ENCODE measurements at regions not wholly inside any gene's neighbourhood (a gene's known extent, or its start where the extent isn't known, plus 50 kb on each side); places are given as distances from the start of the nearest gene placed in this dataset.
"Not testable (repeated sequence)": the region's sequence is repeated elsewhere in the genome, so short reads cannot be mapped to it uniquely, and the experiment has no call there.

DNA sequence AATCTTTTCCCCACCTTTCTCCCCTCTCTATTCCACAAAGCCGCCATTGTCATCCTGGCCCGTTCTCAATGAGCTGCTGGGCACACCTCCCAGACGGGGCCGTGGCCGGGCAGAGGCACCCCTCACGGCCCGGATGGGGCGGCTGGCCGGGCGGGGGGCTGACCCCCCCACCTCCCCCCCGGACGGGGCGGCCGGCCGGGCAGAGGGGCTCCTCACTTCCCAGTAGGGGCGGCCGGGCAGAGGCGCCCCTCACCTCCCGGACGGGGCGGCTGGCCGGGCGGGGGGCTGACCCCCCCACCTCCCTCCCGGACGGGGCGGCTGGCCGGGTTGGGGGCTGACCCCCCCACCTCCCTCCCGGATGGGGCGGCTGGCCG, 85.6 kb downstream of the OR2B2 start:
- DNase-seq (ENCODE audit: low read depth), result not testable (repeated sequence)

DNA sequence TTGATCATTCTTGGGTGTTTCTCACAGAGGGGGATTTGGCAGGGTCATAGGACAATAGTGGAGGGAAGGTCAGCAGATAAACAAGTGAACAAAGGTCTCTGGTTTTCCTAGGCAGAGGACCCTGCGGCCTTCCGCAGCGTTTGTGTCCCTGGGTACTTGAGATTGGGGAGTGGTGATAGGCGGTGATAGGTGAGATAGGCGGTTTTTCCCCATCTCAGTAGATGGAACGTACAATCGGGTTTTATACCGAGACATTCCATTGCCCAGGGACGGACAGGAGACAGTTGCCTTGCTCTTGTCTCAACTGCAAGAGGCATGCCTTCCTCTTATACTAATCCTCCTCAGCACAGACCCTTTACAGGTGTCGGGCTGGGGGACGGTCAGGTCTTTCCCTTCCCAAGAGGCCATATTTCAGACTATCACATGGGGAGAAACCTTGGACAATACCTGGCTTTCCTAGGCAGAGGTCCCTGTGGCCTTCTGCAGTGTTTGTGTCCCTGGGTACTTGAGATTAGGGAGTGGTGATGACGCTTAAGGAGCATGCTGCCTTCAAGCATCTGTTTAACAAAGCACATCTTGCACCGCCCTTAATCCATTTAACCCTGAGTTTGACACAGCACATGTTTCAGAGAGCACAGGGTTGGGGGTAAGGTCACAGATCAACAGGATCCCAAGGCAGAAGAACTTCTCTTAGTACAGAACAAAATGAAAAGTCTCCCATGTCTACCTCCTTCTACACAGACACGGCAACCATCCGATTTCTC, 86.2 kb downstream of the OR2B2 start:
- DNase-seq (ENCODE audit: low read depth), result not testable (repeated sequence)

DNA sequence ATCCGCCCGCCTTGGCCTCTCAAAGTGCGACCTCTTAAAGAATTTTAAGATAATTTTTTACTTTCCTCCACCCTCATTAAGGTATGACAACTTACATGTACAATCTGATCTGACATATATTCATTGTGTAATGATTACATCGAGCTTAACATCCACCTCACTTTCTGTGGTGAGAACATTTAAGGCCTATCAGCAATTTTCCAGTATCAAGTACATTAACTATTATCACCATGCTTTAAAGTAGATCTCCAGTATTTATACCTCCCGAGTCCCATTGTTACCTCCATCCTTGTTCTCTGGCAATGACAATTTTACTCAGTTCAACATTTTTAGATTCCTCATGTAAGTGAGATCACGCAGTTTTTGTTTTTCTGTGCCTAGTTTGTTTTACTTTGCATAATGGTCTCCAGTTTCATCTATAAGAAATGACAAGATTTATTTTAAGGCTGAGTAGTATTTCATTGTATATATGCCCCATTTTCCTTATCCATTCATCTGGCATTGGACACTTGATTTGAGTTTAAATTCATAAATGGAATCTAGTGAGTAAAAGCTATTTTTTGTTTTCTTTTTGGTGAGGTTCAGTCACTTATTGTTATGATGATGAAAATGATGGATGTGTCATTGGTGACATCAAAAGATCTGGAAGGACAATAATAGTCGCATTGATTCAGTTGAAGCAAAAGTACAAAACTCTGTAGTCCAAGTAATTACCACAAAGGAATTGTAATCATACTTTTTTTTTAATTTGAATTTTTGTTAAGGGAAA, 87.0 kb downstream of the OR2B2 start:
- no peak for DNase-seq (ENCODE audit: low read depth)

DNA sequence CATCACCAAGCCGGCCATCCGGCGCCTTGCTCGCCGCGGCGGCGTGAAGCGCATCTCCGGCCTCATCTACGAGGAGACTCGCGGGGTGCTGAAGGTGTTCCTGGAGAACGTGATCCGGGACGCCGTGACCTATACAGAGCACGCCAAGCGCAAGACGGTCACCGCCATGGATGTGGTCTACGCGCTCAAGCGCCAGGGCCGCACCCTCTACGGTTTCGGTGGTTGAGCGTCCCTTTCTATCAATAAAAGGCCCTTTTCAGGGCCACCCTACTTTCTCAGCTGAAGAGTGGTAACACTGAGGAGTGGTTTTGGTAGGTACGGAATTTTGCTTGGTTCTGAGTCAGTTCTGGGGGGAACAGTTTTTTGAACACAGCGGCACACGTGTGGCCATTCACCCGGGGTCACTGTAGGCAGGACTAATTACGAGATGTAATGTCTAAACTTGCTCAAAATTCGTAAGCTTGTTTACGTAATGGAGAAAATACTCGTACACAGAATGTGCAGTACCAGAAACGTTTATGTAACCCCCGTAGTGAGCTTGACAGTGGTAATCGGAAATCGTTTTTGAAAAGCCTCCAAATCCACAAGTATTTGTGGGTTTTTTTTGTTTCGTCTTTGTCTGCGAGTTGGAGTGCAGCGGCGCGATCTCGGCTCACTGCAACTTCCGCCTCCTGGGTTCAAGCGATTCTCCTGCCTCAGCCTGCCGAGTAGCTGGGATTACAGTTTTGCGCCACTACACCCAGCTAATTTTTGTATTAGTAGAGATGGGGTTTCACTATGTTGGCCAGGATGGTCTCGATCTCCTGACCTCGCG, 87.8 kb downstream of the OR2B2 start:
- not testable (repeated sequence) for DNase-seq (ENCODE audit: low read depth)

DNA sequence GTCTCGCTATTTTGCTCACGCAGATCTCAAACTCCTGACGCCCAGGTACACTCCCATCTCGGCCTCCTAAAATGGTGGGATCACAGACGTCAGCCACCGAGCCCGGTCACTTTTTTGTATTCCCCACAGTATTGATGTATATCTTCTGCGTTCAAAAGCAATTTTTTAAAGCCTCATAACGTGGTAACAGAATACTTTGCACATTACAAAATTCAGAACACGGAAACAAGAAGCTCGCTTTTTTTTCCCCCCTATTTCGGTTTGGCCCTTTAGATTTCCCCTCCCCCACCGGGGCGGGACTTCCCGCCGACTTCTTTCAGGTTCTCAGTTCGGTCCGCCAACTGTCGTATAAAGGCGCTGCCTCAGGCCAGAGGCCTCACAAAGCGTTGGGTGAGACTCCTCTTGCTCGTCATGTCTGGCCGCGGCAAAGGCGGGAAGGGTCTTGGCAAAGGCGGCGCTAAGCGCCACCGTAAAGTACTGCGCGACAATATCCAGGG, 88.4 kb downstream of the OR2B2 start:
- DNase-seq (ENCODE audit: low read depth), result peak; percentile 41

DNA sequence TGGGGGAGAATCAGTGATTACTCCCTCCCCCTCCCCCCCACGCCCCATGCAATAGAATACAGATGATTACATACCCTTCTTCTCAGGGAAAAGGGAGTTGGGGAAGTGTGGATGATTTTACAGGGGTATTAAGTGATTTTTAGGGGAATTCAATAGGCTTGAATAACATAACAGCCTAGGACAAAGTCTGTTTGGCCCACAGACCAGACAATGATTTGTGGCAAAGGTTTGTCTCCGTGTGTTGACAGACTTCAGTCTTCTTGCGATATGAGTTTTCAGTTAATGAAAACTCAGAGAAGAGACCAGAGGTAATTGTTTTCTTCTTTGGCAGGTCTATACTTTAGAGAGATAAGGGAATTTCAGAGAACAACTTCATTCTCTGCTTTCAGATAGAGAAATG, 95.3 kb downstream of the OR2B2 start:
- no peak for DNase-seq (ENCODE audit: low read depth)

DNA sequence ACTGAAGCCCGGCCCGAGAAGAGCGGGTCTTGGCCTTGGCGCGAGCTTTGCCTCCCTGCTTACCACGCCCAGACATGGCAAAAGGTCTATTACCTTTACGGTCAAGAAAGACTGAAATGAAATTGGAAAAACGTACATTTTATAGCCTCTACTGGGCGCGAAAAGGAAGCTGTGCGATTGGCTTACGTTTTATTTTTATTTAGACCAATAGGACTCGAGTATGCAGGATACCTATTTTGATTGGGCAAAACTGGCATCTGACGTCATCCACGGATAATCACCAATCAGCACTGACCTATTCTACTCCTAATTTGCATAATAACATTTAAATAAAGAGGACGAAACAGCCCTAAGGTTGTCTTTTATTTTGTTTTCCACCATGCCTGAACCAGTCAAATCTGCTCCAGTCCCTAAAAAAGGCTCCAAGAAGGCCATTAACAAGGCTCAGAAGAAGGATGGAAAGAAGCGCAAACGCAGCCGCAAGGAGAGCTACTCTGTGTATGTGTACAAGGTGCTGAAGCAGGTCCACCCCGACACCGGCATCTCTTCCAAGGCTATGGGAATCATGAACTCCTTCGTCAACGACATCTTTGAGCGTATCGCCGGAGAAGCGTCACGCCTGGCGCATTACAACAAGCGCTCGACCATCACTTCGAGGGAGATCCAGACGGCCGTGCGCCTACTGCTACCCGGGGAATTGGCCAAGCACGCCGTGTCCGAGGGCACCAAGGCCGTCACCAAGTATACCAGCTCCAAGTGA, 97.4 kb downstream of the OR2B2 start:
- peak; percentile 58 for DNase-seq (ENCODE audit: low read depth)

DNA sequence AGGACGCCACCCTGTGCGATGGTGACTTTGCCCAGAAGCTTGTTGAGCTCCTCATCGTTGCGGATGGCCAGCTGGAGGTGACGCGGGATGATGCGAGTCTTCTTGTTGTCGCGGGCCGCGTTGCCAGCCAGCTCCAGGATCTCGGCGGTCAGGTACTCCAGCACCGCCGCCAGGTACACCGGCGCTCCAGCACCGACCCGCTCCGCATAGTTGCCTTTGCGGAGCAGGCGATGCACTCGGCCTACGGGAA, 97.9 kb downstream of the OR2B2 start:
- not testable (repeated sequence) for DNase-seq (ENCODE audit: low read depth)

DNA sequence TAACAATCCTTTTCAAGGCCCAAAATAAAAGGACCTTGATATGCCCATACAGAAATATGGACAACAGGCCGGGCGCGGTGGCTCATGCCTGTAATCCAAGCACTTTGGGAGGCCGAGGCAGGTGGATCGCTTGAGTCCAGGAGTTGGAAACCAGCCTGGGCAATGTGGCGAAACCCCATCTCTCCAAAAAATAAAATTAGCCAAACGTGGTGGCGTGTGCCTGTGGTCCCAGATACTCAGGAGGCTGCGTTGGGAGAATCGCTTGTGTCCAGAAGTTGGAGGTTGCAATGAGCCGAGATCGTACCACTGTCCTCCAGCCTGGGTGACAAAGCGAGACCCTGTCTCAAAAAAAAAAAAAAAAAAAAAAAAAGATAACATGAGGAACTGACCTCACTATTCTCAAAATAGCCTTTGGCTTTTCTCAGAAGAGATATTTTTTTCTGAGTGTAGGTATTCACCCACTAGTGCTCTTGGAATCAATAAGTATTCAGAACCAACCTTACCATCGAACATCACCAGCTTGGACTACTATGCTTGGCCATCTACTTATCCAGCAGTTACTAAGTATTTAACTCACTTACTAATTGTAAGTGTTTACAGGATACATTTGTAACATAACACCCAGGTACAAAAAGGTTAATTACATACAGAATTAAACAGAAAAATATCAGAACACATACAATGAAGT, 99.2 kb downstream of the OR2B2 start:
- no peak for DNase-seq (ENCODE audit: low read depth)

DNA sequence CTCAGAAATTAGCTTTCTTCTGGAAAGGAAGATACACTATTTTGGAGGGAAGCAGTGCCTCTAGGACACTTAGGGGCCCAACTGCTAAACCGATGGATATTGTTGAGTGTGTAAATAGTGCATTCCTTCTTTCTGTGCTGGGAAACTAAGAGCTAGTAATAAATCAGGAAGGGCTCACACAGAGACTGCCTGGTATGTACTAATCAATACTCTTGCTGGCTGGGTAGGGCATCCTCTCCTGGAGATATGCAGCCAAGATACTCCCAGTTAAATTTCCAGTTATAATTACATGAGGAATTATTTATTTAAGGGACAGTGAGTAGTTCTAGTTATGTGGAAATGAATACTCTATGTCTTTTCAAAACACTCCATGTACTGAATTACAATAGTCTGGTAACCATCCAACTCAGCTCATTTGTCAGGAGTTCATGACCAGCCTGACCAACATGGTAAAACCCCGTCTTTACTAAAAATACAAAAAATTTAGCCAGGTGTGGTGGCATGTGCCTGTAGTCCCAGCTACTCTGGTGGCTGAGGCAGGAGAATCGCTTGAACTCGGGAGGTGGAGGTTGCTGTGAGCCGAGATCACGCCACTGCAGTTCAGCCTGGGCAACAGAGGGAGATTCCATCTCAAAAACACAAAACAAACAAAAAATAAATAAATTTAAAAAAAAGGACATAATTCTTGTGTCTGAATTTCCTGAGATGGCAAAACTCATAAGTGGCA, 100.0 kb downstream of the OR2B2 start:
- no peak for DNase-seq (ENCODE audit: low read depth)

DNA sequence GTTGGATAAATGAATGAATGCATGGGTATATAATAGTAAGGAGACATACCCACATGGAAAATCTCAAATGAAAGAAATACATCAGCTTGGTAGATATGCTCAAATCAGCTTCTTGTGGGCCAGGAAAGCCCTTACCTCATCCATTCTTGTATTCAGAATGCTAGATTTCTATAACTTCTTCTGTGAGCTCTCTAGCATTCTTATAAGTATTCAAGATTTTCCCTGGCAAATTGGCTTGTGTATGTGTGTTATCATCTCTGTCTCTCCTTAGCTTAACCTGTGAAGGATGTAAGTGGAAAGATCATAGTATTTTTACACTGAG, 100.8 kb downstream of the OR2B2 start:
- no peak for DNase-seq (ENCODE audit: low read depth)

DNA sequence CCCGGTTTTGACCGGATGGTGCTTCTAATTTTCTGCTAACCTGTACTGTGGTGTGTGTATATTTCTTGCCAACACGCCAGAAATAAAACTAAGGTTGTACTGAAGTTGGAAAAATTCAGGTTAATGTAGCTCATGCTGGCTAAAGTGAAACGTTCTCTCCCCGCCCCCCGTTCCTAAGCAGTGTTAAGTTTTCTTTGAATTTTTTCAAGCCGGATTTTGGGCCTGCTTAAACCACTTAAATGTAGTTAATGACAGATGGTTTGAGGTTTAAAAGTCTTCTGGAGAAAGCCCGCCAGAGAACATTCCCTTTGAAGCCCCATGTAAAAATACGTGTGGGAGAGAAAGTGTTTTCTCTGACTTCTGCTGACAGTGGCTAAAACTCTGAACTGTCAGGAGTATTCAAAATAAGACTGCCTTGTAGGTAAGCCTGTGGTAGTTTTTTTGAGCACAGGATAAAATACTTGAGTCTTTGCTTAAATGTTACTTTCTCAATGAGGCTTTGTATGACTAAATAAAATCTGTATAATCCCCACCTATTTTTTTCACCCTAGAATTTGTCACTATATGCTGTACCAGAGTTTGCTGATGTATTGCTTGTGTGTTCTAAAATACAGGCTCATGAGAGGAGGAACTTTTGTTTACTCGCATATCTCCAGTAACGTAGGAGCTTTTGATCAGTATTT, 101.3 kb downstream of the OR2B2 start:
- DNase-seq (ENCODE audit: low read depth), result no peak

DNA sequence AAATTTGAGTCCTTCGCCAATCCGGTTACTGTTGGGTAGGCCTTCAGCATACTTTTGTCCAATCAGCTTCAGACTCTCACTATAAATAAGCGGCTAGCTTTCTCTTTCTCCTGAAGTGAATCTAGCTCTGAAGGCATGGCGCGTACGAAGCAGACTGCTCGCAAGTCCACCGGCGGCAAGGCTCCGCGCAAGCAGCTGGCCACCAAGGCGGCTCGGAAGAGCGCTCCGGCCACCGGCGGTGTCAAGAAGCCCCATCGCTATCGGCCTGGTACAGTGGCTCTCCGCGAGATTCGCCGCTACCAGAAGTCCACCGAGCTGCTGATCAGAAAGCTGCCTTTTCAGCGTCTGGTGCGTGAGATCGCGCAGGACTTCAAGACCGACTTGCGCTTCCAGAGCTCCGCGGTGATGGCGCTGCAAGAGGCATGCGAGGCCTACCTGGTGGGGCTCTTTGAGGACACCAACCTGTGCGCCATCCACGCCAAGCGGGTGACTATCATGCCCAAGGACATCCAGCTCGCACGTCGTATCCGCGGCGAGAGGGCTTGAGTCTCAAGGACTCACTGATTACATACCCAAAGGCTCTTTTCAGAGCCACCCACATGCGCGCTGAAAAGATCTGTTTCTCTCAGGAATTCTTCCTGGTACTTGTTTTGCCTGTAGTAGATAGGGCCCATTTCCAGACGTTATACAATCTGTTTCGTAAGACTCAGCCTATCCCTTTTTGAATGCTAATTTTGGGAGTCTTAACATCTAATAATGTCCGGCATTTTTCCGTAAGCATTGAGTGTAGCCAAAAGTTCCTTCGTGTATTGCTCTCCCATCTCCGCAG, 102.0 kb downstream of the OR2B2 start:
- DNase-seq (ENCODE audit: low read depth), result peak; percentile 60

DNA sequence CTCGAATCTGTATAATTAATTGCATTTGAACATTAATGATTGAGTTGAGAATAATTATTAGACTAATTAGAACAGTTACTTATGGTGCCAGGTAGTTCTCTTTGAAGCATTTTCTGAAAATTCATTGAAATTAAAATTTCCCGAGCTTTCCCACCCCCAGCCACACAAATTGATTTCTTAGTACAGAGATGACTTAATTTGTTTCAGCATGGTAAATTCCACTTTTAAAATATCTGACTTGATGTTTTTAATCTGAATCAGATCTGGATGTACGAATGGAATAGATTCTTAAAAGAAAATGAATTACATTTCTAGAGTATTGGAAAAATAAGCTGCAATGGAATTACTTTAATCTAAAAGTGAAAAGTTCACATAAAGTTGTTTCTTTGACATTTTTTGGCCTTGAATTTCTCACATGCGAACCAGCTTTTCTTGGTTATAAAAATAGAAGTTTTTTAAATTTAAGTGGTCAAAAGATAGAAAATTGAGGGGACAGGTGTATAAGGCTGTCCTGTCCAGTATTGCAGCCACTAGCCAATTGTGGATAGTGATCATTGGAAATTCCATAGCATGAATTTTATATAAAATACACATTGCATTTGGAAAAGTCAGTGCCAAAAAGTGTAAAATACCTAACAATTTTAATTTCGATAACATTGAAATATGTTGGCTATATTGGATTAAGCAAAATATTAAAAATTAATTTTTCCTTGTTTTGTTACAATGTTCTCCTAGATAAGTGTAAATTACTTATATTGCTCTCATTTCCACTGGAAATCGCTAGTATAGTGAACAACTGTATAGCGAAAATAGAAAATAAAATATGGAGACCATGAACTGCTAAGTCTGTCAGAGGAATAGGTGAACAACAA, 102.9 kb downstream of the OR2B2 start:
- no peak for DNase-seq (ENCODE audit: low read depth)

DNA sequence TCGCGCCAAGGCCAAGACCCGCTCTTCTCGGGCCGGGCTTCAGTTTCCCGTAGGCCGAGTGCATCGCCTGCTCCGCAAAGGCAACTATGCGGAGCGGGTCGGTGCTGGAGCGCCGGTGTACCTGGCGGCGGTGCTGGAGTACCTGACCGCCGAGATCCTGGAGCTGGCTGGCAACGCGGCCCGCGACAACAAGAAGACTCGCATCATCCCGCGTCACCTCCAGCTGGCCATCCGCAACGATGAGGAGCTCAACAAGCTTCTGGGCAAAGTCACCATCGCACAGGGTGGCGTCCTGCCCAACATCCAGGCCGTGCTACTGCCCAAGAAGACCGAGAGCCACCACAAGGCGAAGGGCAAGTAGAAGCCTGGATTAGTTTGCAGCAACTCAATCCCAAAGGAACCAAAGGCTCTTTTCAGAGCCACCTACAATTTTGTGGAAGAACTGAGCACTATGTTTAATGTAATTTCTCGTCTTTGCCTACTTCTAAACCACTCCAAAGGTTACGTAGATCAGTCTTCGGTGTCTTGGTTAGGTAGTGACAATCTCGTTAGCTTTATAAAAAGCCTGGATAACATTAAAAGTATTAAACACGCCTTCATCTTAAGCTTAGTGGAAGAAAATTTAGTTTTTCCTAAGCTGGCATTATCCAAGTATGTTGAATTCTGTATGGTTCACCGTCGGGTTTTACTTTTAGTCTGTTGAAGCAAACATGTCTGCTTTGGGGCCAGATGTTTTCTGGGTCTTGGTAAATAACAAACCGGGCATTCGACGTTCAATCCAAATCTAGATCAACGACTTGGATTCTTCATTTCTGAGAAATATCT, 103.7 kb downstream of the OR2B2 start:
- DNase-seq (ENCODE audit: low read depth), result not testable (repeated sequence)

DNA sequence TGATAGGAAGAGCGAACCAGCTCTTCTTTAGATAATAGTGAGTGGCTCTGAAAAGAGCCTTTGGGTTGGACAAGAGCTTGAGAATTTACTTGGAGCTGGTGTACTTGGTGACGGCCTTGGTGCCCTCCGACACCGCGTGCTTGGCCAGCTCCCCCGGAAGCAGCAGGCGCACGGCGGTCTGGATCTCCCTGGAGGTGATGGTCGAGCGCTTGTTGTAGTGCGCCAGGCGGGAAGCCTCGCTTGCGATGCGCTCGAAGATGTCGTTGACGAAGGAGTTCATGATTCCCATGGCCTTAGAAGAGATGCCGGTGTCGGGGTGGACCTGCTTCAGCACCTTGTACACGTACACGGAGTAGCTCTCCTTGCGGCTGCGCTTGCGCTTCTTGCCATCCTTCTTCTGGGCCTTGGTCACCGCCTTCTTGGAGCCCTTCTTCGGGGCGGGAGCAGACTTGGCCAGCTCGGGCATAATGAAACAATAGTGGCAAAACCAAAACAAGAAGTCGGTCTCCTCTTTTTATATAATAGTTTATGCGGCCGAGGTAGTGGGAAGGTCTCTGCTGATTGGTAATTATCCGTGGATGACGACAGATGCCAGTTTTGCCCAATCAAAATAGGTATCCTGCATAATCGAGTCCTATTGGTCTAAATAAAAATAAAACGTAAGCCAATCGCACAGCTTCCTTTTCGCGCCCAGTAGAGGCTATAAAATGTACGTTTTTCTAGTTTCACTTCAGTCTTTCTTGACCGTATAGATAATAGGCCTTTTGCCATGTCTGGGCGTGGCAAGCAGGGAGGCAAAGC, 104.6 kb downstream of the OR2B2 start:
- DNase-seq (ENCODE audit: low read depth), result peak; percentile 45

DNA sequence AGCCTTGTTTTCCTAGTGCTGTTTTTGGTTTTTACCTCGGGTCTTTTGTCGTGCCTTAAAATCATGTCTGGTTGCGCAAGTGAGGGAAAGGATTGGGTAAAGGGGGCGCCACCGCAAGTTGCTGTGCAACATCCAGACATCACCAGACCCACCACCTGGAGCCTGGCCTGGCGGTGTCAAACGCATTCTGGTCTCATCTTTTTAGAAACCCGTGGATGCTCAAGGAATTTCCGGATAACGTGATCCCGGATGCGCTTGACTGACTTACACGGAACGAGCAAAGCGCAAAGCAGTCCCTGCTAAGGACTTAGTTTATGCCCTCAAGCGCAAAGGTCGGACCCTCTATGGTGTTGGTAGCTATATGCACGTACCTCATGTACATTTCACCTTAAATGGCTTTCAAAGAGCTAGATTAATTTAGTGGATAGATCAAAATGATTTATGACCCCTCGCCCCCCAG, 105.2 kb downstream of the OR2B2 start:
- no peak for DNase-seq (ENCODE audit: low read depth)

Data from stimulated activated CD8-positive, alpha-beta memory T cell treated with anti-CD3 and anti-CD28 coated beads, Interleukin-12 subunit alpha, Interleukin-12 subunit beta, amount 100 ng/mL, for 1 hour (primary cell).